ENCODE measurements at regions not wholly inside any gene's neighbourhood (a gene's known extent, or its start where the extent isn't known, plus 50 kb on each side); places are given as distances from the start of the nearest gene placed in this dataset.

GRCh38 chr13:44869167-44869566 lies 120.1 kb downstream of the NUFIP1 start:
- TF ChIP-seq CTCF (IDR thresholded peaks at IDR 0.05) (no peak), POLR2A (IDR thresholded peaks at IDR 0.05) (no peak)

All from testis (tissue), 2 donors.